ENCODE measurements at regions not wholly inside any gene's neighbourhood (a gene's known extent, or its start where the extent isn't known, plus 50 kb on each side); places are given as distances from the start of the nearest gene placed in this dataset.

GRCh38 chr14:86540636-86541247 lies 1010.8 kb downstream of the FLRT2 start:
- in situ Hi-C loops (cut with HindIII; ENCODE audit: low sequenced_read_pairs) = no loop called here
- DNase-seq (ENCODE audit: low read depth) = no peak
- no peak for TF ChIP-seq CTCF (IDR thresholded peaks at IDR 0.05; ENCODE audit: low read depth, low read length, missing control alignments)
- H3K4me3 ChIP-seq (ENCODE audit: low read depth, low read length) = no peak overlapping the region

- no peak for DNase-seq (ENCODE audit: low read depth)
- in situ Hi-C loops (cut with HindIII; ENCODE audit: low sequenced_read_pairs) = no loop called here
- TF ChIP-seq CTCF (IDR thresholded peaks at IDR 0.05; ENCODE audit: low read depth, low read length, missing control alignments) = no peak
- H3K4me3 ChIP-seq (ENCODE audit: low read depth, low read length) = no peak overlapping the region
Measured at GRCh38 chr14:86539361-86540070, 1009.6 kb downstream of the FLRT2 start.

GRCh38 chr14:86533834-86534233 lies 1003.9 kb downstream of the FLRT2 start:
- in situ Hi-C loops (cut with HindIII; ENCODE audit: low sequenced_read_pairs) = no loop called here
- DNase-seq (ENCODE audit: low read depth) = no peak
- H3K4me3 ChIP-seq (ENCODE audit: low read depth, low read length) = no peak overlapping the region
- no peak for TF ChIP-seq CTCF (IDR thresholded peaks at IDR 0.05; ENCODE audit: low read depth, low read length, missing control alignments)

GRCh38 chr14:86532219-86532618 lies 1002.3 kb downstream of the FLRT2 start:
- no peak for TF ChIP-seq CTCF (IDR thresholded peaks at IDR 0.05; ENCODE audit: low read depth, low read length, missing control alignments)
- no peak overlapping the region for H3K4me3 ChIP-seq (ENCODE audit: low read depth, low read length)
- peak; percentile 12 for DNase-seq (ENCODE audit: low read depth)
- in situ Hi-C loops (cut with HindIII; ENCODE audit: low sequenced_read_pairs) = no loop called here

- TF ChIP-seq CTCF (IDR thresholded peaks at IDR 0.05; ENCODE audit: low read depth, low read length, missing control alignments) = no peak
- in situ Hi-C loops (cut with HindIII; ENCODE audit: low sequenced_read_pairs) = no loop called here
- DNase-seq (ENCODE audit: low read depth) = no peak
- no peak overlapping the region for H3K4me3 ChIP-seq (ENCODE audit: low read depth, low read length)
Measured at GRCh38 chr14:86530457-86530856, 1000.5 kb downstream of the FLRT2 start.

GRCh38 chr14:86527312-86527711 lies 997.4 kb downstream of the FLRT2 start:
- no peak for TF ChIP-seq CTCF (IDR thresholded peaks at IDR 0.05; ENCODE audit: low read depth, low read length, missing control alignments)
- in situ Hi-C loops (cut with HindIII; ENCODE audit: low sequenced_read_pairs) = no loop called here
- DNase-seq (ENCODE audit: low read depth) = no peak
- H3K4me3 ChIP-seq (ENCODE audit: low read depth, low read length) = no peak overlapping the region

Measured in astrocyte of the cerebellum (primary cell).